ENCODE measurements at regions not wholly inside any gene's neighbourhood (a gene's known extent, or its start where the extent isn't known, plus 50 kb on each side); places are given as distances from the start of the nearest gene placed in this dataset.

- DNase-seq (ENCODE audit: low read depth, low spot score): no peak
- TF ChIP-seq EZH2 (IDR thresholded peaks at IDR 0.05) (no peak), POLR2AphosphoS5 (IDR thresholded peaks at IDR 0.05; ENCODE audit: borderline replicate concordance, low read depth, low read length) (no peak), FOXP2 (optimal IDR thresholded peaks at IDR 0.05; ENCODE audit: control extremely low read depth, extremely low read length, insufficient read depth) (no peak)
- H3K9me3 ChIP-seq (ENCODE audit: low read depth, low read length): no peaks in the 10 kb centered on the region
- H3K9ac ChIP-seq (ENCODE audit: insufficient read length): no peak overlapping the region
- no peak overlapping the region for H3K4me3 ChIP-seq
- H3K36me3 ChIP-seq (ENCODE audit: insufficient read depth, low read length): no peaks in the 10 kb centered on the region
- no peak overlapping the region for H3K27ac ChIP-seq
These were observed 623.6 kb upstream of the TENM3 start for GRCh38 chr4:181619651-181620050.

GRCh38 chr4:181637186-181638105 is 605.8 kb upstream of the TENM3 start:
- H3K27ac ChIP-seq: no peak overlapping the region
- no peak overlapping the region for H3K4me3 ChIP-seq
- H3K36me3 ChIP-seq (ENCODE audit: insufficient read depth, low read length): no peaks in the 10 kb centered on the region
- no peak overlapping the region for H3K9ac ChIP-seq (ENCODE audit: insufficient read length)
- H3K9me3 ChIP-seq (ENCODE audit: low read depth, low read length): no peaks in the 10 kb centered on the region
- TF ChIP-seq EZH2 (IDR thresholded peaks at IDR 0.05) (no peak), POLR2AphosphoS5 (IDR thresholded peaks at IDR 0.05; ENCODE audit: borderline replicate concordance, low read depth, low read length) (no peak), FOXP2 (optimal IDR thresholded peaks at IDR 0.05; ENCODE audit: control extremely low read depth, extremely low read length, insufficient read depth) (no peak)
- DNase-seq (ENCODE audit: low read depth, low spot score): no peak

GRCh38 chr4:181643466-181643865 is 599.7 kb upstream of the TENM3 start:
- no peak overlapping the region for H3K4me3 ChIP-seq
- H3K27ac ChIP-seq: no peak overlapping the region

GRCh38 chr4:181645489-181645888 is 597.7 kb upstream of the TENM3 start:
- TF ChIP-seq EZH2 (IDR thresholded peaks at IDR 0.05) (no peak), FOXP2 (optimal IDR thresholded peaks at IDR 0.05; ENCODE audit: control extremely low read depth, extremely low read length, insufficient read depth) (no peak), POLR2AphosphoS5 (IDR thresholded peaks at IDR 0.05; ENCODE audit: borderline replicate concordance, low read depth, low read length) (no peak)
- Histone ChIP-seq H3K36me3 (ENCODE audit: insufficient read depth, low read length) (no peaks in the 10 kb centered on the region), H3K9me3 (ENCODE audit: low read depth, low read length) (no peaks in the 10 kb centered on the region), H3K4me3 (no peak overlapping the region), H3K27ac (no peak overlapping the region), H3K9ac (ENCODE audit: insufficient read length) (no peak overlapping the region)
- no peak for DNase-seq (ENCODE audit: low read depth, low spot score)

More at GRCh38 chr4:181643466-181643865, 599.7 kb upstream of the TENM3 start:
- DNase-seq (ENCODE audit: low read depth, low spot score): no peak
- Histone ChIP-seq H3K36me3 (ENCODE audit: insufficient read depth, low read length) (no peaks in the 10 kb centered on the region), H3K9me3 (ENCODE audit: low read depth, low read length) (no peaks in the 10 kb centered on the region), H3K9ac (ENCODE audit: insufficient read length) (no peak overlapping the region)
- no peak for TF ChIP-seq POLR2AphosphoS5 (IDR thresholded peaks at IDR 0.05; ENCODE audit: borderline replicate concordance, low read depth, low read length)
- TF ChIP-seq FOXP2 (optimal IDR thresholded peaks at IDR 0.05; ENCODE audit: control extremely low read depth, extremely low read length, insufficient read depth): no peak
- TF ChIP-seq EZH2 (IDR thresholded peaks at IDR 0.05): no peak

GRCh38 chr4:181646864-181647263 is 596.3 kb upstream of the TENM3 start:
- no peak for DNase-seq (ENCODE audit: low read depth, low spot score)
- Histone ChIP-seq H3K27ac (no peak overlapping the region), H3K9ac (ENCODE audit: insufficient read length) (no peak overlapping the region), H3K4me3 (no peak overlapping the region), H3K36me3 (ENCODE audit: insufficient read depth, low read length) (no peaks in the 10 kb centered on the region), H3K9me3 (ENCODE audit: low read depth, low read length) (no peaks in the 10 kb centered on the region)
- TF ChIP-seq EZH2 (IDR thresholded peaks at IDR 0.05) (no peak), POLR2AphosphoS5 (IDR thresholded peaks at IDR 0.05; ENCODE audit: borderline replicate concordance, low read depth, low read length) (no peak), FOXP2 (optimal IDR thresholded peaks at IDR 0.05; ENCODE audit: control extremely low read depth, extremely low read length, insufficient read depth) (no peak)

GRCh38 chr4:181647396-181648147 is 595.6 kb upstream of the TENM3 start:
- TF ChIP-seq FOXP2 (optimal IDR thresholded peaks at IDR 0.05; ENCODE audit: control extremely low read depth, extremely low read length, insufficient read depth) (no peak), POLR2AphosphoS5 (IDR thresholded peaks at IDR 0.05; ENCODE audit: borderline replicate concordance, low read depth, low read length) (no peak), EZH2 (IDR thresholded peaks at IDR 0.05) (no peak)
- Histone ChIP-seq H3K9ac (ENCODE audit: insufficient read length) (no peak overlapping the region), H3K36me3 (ENCODE audit: insufficient read depth, low read length) (no peaks in the 10 kb centered on the region), H3K9me3 (ENCODE audit: low read depth, low read length) (no peaks in the 10 kb centered on the region), H3K27ac (no peak overlapping the region), H3K4me3 (no peak overlapping the region)
- DNase-seq (ENCODE audit: low read depth, low spot score): no peak

- no peak overlapping the region for H3K4me3 ChIP-seq
These were observed 593.0 kb upstream of the TENM3 start for GRCh38 chr4:181650033-181650825.

More at GRCh38 chr4:181650033-181650825, 593.0 kb upstream of the TENM3 start:
- Histone ChIP-seq H3K9ac (ENCODE audit: insufficient read length) (no peak overlapping the region), H3K9me3 (ENCODE audit: low read depth, low read length) (no peaks in the 10 kb centered on the region), H3K36me3 (ENCODE audit: insufficient read depth, low read length) (no peaks in the 10 kb centered on the region), H3K27ac (no peak overlapping the region)
- DNase-seq (ENCODE audit: low read depth, low spot score): no peak
- TF ChIP-seq POLR2AphosphoS5 (IDR thresholded peaks at IDR 0.05; ENCODE audit: borderline replicate concordance, low read depth, low read length) (no peak), EZH2 (IDR thresholded peaks at IDR 0.05) (no peak), FOXP2 (optimal IDR thresholded peaks at IDR 0.05; ENCODE audit: control extremely low read depth, extremely low read length, insufficient read depth) (no peak)
